ENCODE measurements at regions not wholly inside any gene's neighbourhood (a gene's known extent, or its start where the extent isn't known, plus 50 kb on each side); places are given as distances from the start of the nearest gene placed in this dataset.

DNA sequence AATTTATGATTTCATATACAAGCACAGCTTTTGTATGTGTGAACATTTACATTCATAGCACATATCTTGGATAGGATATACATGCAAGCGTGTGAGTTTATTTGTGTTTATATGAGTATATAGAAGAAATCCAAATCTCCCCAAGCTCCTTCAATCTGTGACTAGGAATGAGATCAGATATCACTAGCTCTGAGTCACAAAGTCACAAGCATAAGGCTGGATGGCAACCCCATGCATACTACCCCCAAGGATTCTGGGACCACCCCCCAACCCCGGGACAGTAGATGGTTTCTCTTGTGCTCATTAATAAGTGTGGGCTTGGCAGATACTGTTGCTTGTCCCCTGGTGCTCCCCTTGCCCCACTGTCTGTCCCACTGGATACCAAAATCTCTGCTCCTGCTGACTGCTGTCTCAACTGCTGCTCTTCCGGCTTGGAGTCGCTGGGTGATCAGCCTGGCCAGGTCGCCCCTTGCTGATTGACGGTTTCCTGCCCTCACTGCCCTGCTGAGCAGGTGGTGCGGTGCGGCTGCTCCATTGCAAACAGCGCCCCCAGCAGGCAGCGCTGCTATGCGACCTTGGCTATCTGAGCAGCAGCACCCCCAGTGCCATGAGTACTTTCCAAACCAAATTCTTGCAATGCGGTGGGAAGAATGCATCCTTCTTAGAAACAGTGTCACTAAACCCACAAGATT, 279.4 kb downstream of the CD83 start:
- Histone ChIP-seq H3K36me3 (ENCODE audit: low read depth) (no peaks in the 10 kb centered on the region), H3K9me3 (ENCODE audit: severe bottlenecking) (no peaks in the 10 kb centered on the region), H3K4me3 (ENCODE audit: severe bottlenecking) (no peak overlapping the region), H3K27ac (ENCODE audit: poor library complexity, severe bottlenecking) (no peak overlapping the region), H3K4me1 (ENCODE audit: insufficient read depth, poor library complexity, severe bottlenecking) (no peaks in the 10 kb centered on the region), H3K27me3 (ENCODE audit: insufficient read depth, poor library complexity, severe bottlenecking) (no peaks in the 10 kb centered on the region)
- peak; percentile 24 for TF ChIP-seq CTCF (IDR thresholded peaks at IDR 0.05; ENCODE audit: poor library complexity, severe bottlenecking)
- no peak for DNase-seq (ENCODE audit: low spot score)
- ATAC-seq (ENCODE audit: low read depth): no peak

DNA sequence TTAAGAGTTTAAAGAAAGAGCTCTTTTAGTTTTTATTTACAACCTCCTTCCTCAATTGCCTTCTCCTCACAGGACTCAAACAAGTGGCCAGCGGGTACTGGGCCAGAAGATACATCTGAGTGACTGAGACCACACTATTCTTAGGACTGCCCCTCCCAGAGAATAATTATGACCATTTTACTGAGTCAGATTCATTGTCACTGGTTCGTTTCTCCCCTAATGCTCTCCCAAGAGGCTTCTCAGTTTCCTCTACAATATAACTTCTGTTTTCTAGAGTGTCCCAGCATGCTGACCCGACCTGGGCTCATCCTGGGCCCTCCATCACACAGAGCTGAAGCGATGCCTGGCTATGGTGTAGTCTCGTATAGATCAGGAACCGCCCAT, 279.9 kb downstream of the CD83 start:
- H3K4me3 ChIP-seq (ENCODE audit: severe bottlenecking): no peak overlapping the region
- H3K27ac ChIP-seq (ENCODE audit: poor library complexity, severe bottlenecking): no peak overlapping the region
- no peaks in the 10 kb centered on the region for H3K4me1 ChIP-seq (ENCODE audit: insufficient read depth, poor library complexity, severe bottlenecking)
- H3K9me3 ChIP-seq (ENCODE audit: severe bottlenecking): no peaks in the 10 kb centered on the region
- no peaks in the 10 kb centered on the region for H3K27me3 ChIP-seq (ENCODE audit: insufficient read depth, poor library complexity, severe bottlenecking)
- TF ChIP-seq CTCF (IDR thresholded peaks at IDR 0.05; ENCODE audit: poor library complexity, severe bottlenecking): peak; percentile 3
- ATAC-seq (ENCODE audit: low read depth) (no peak), DNase-seq (ENCODE audit: low spot score) (no peak)
- H3K36me3 ChIP-seq (ENCODE audit: low read depth): no peaks in the 10 kb centered on the region

GRCh38 chr6:14398953-14399352, 281.4 kb downstream of the CD83 start:
- H3K9me3 ChIP-seq (ENCODE audit: severe bottlenecking): no peaks in the 10 kb centered on the region
- no peak for ATAC-seq (ENCODE audit: low read depth)
- H3K4me1 ChIP-seq (ENCODE audit: insufficient read depth, poor library complexity, severe bottlenecking): no peaks in the 10 kb centered on the region
- H3K36me3 ChIP-seq (ENCODE audit: low read depth): no peaks in the 10 kb centered on the region
- H3K27ac ChIP-seq (ENCODE audit: poor library complexity, severe bottlenecking): no peak overlapping the region
- H3K27me3 ChIP-seq (ENCODE audit: insufficient read depth, poor library complexity, severe bottlenecking): no peaks in the 10 kb centered on the region
- DNase-seq (ENCODE audit: low spot score): no peak
- no peak overlapping the region for H3K4me3 ChIP-seq (ENCODE audit: severe bottlenecking)
- TF ChIP-seq CTCF (IDR thresholded peaks at IDR 0.05; ENCODE audit: poor library complexity, severe bottlenecking): no peak

DNA sequence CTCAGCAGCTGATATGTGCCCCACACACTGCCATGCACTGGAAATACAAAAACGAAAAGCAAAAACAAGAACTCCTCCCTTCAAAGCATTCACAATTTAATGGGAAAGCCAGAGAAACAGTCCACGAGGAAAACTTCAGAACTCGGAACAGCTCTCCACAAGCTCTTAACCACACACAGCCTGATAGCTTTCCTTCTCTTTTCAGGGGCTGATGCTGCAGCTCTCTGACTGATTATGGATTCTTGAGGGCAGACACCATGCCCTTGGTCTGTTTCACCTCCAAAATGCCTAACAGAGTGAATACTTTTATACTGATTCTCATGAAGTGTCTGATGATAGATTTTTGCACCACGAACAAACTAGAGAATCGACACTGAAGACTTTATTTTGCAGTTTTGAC, 282.1 kb downstream of the CD83 start:
- no peaks in the 10 kb centered on the region for H3K9me3 ChIP-seq (ENCODE audit: severe bottlenecking)
- no peaks in the 10 kb centered on the region for H3K27me3 ChIP-seq (ENCODE audit: insufficient read depth, poor library complexity, severe bottlenecking)
- no peaks in the 10 kb centered on the region for H3K4me1 ChIP-seq (ENCODE audit: insufficient read depth, poor library complexity, severe bottlenecking)
- DNase-seq (ENCODE audit: low spot score) (no peak), ATAC-seq (ENCODE audit: low read depth) (no peak)
- H3K27ac ChIP-seq (ENCODE audit: poor library complexity, severe bottlenecking): no peak overlapping the region
- no peak overlapping the region for H3K4me3 ChIP-seq (ENCODE audit: severe bottlenecking)
- no peak for TF ChIP-seq CTCF (IDR thresholded peaks at IDR 0.05; ENCODE audit: poor library complexity, severe bottlenecking)
- no peaks in the 10 kb centered on the region for H3K36me3 ChIP-seq (ENCODE audit: low read depth)

DNA sequence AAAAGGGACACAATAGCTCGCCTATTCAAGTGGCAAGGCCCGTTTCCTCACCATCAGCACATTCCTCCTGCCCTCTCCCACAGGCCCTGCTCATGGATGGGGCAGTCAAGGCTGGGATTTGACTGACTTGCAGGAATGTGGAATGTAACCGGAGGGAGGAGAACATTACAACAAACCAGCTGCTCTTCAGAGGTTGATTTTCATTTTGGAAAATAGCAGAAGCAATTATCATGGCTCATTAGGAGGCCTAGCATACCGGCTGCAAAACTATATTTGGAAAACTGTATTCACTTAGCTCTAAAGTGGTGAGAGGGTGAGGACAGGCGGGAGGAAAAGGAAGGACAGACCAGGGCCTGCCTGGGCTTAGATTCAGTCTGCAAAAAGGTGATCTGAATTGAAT, 283.7 kb downstream of the CD83 start:
- DNase-seq (ENCODE audit: low spot score) (no peak), ATAC-seq (ENCODE audit: low read depth) (no peak)
- Histone ChIP-seq H3K4me1 (ENCODE audit: insufficient read depth, poor library complexity, severe bottlenecking) (no peaks in the 10 kb centered on the region), H3K36me3 (ENCODE audit: low read depth) (no peaks in the 10 kb centered on the region), H3K27ac (ENCODE audit: poor library complexity, severe bottlenecking) (no peak overlapping the region), H3K27me3 (ENCODE audit: insufficient read depth, poor library complexity, severe bottlenecking) (no peaks in the 10 kb centered on the region), H3K9me3 (ENCODE audit: severe bottlenecking) (no peaks in the 10 kb centered on the region), H3K4me3 (ENCODE audit: severe bottlenecking) (no peak overlapping the region)
- TF ChIP-seq CTCF (IDR thresholded peaks at IDR 0.05; ENCODE audit: poor library complexity, severe bottlenecking): no peak
